Activated CD4-positive, alpha-beta T cell treated with anti-CD3 and anti-CD28 coated beads for 36 hours (primary cell): ENCODE measurements at regions not wholly inside any gene's neighbourhood (a gene's known extent, or its start where the extent isn't known, plus 50 kb on each side); places are given as distances from the start of the nearest gene placed in this dataset.

Source experiments
- ATAC-seq: fragments of 200-7000 bp; cut with Tn5 transposase; one replicate; pipeline ENCODE4 v1.10.0; 2021; ENCODE audit warnings: mild to moderate bottlenecking, moderate library complexity
- CTCF ChIA-PET: fragments of 350-600 bp; sonication (Branson Sonifier 250); formaldehyde crosslinking; loops from one replicate; lab custom pipeline; 2021; ENCODE audit warnings: antibody characterized with exemption; lab: Charles Lee
- POLR2A ChIA-PET: fragments of 350-600 bp; sonication (Branson Sonifier 250); formaldehyde crosslinking; loops from one replicate; lab custom pipeline; 2021; ENCODE audit warnings: antibody characterized with exemption, inconsistent platforms; lab: Charles Lee
- DNase-seq: peaks from one replicate; pipeline ENCODE4 v3.0.0-alpha.2; 2020
- H3K27ac Mint-ChIP-seq: one replicate; pipeline ENCODE4 v1.8.0; 2021; ENCODE audit warnings: mixed read lengths
- H3K27me3 Mint-ChIP-seq: one replicate; pipeline ENCODE4 v1.8.0; 2021; ENCODE audit warnings: mixed read lengths
- H3K36me3 Mint-ChIP-seq: one replicate; pipeline ENCODE4 v1.8.0; 2021; ENCODE audit warnings: low read depth, mixed read lengths
- H3K4me1 Mint-ChIP-seq: one replicate; pipeline ENCODE4 v1.8.0; 2021; ENCODE audit warnings: mixed read lengths
- H3K4me3 Mint-ChIP-seq: one replicate; pipeline ENCODE4 v1.8.0; 2021; ENCODE audit warnings: mild to moderate bottlenecking, moderate library complexity, mixed read lengths
- H3K9me3 Mint-ChIP-seq: one replicate; pipeline ENCODE4 v1.8.0; 2021; ENCODE audit warnings: low read depth, mixed read lengths
- intact Hi-C, 2 experiments: fragments of 100-400 bp; cut with DNase I in 1 of 2; cut with micrococcal nuclease in 1 of 2; formaldehyde crosslinking; loops; one replicate each; pipeline versions ENCODE4 v1.14.2 to v1.15.1; 2022 to 2024; cut with DNase I, micrococcal nuclease

DNA sequence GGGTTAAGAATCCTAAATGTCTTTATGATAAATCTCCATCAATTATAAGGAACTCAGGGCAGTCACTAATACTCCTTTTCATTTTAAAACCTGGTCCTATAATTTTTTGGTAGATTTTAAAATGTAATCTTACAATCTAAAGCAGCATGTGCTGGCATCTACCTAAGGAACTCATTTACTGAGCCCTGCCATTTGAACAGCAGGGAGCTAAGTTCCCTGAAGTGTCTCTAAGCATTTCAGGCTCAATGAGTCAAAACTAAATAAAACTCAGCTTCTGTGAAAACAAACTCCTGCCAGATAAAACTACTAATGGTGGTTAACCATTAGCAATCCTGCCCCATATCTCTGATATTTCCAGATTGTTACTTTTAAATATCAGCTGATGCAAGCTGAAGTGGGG lies 1371.8 kb upstream of the PRMT6 start:
- no peak for DNase-seq
- no peak for ATAC-seq
- Mint-ChIP-seq H3K4me1 (no peaks in the 10 kb centered on the region), H3K4me3 (no peak overlapping the region), H3K27ac (no peak overlapping the region), H3K9me3 (no peaks in the 10 kb centered on the region), H3K36me3 (no peaks in the 10 kb centered on the region), H3K27me3 (no peaks in the 10 kb centered on the region)
- CTCF ChIA-PET, result no interaction called here
- POLR2A ChIA-PET, result no interaction called here
- intact Hi-C loops, result no loop called here

GRCh38 chr1:105686026-105686425 lies 1370.4 kb upstream of the PRMT6 start:
- DNase-seq, result no peak
- no peak for ATAC-seq
- POLR2A ChIA-PET, result no interaction called here
- H3K4me3 Mint-ChIP-seq, result no peak overlapping the region
- no peaks in the 10 kb centered on the region for H3K9me3 Mint-ChIP-seq
- H3K36me3 Mint-ChIP-seq, result no peaks in the 10 kb centered on the region
- intact Hi-C loops, result no loop called here
- no peak overlapping the region for H3K27ac Mint-ChIP-seq
- no peaks in the 10 kb centered on the region for H3K27me3 Mint-ChIP-seq
- CTCF ChIA-PET, result no interaction called here
- H3K4me1 Mint-ChIP-seq, result no peaks in the 10 kb centered on the region

GRCh38 chr1:105686874-105687690 lies 1369.4 kb upstream of the PRMT6 start:
- intact Hi-C loops, result no loop called here
- Mint-ChIP-seq H3K36me3 (no peaks in the 10 kb centered on the region), H3K4me1 (no peaks in the 10 kb centered on the region), H3K27me3 (no peaks in the 10 kb centered on the region), H3K27ac (no peak overlapping the region), H3K4me3 (no peak overlapping the region), H3K9me3 (no peaks in the 10 kb centered on the region)
- ChIA-PET CTCF (interaction anchor here (0.6 kb wide), 1 partner anchor 170 kb away, joined by 3 read pairs; no protein-coding TSS in a partner anchor), POLR2A (no interaction called here)
- no peak for ATAC-seq
- DNase-seq, result no peak

- Mint-ChIP-seq H3K4me1 (no peaks in the 10 kb centered on the region), H3K36me3 (no peaks in the 10 kb centered on the region), H3K27me3 (no peaks in the 10 kb centered on the region), H3K9me3 (peaks cover 19% of the 10 kb centered on the region), H3K4me3 (no peak overlapping the region), H3K27ac (no peak overlapping the region)
- POLR2A ChIA-PET, result no interaction called here
- DNase-seq (no peak), ATAC-seq (no peak)
- intact Hi-C loops, result no loop called here
- CTCF ChIA-PET, result no interaction called here
These were observed 1355.8 kb upstream of the PRMT6 start for GRCh38 chr1:105700723-105701122.

DNA sequence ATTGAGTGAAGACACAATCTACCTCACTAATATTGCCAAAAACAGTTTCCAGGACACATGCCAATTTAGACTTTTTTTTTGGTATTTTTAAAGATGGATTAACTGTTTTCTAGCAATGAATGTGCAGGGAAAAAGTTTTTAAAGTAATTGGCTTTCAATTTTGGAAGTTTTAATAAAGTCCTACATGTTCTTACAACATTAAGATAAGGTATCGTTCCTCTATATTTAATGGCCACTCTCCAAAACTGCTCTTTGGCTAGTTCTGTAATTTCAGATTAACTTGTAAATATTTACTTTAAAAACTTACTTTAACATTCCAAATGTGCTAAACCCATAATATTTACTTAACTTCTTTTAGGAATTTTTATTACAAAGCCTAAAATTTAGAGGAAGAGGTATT lies 1332.2 kb upstream of the PRMT6 start:
- Mint-ChIP-seq H3K4me3 (no peak overlapping the region), H3K9me3 (peaks cover 2% of the 10 kb centered on the region), H3K4me1 (no peaks in the 10 kb centered on the region), H3K27ac (no peak overlapping the region), H3K36me3 (no peaks in the 10 kb centered on the region), H3K27me3 (no peaks in the 10 kb centered on the region)
- ChIA-PET CTCF (no interaction called here), POLR2A (no interaction called here)
- ATAC-seq, result no peak
- no peak for DNase-seq
- intact Hi-C loops, result no loop called here

- Mint-ChIP-seq H3K4me1 (no peaks in the 10 kb centered on the region), H3K36me3 (no peaks in the 10 kb centered on the region), H3K27me3 (no peaks in the 10 kb centered on the region), H3K9me3 (peaks cover 9% of the 10 kb centered on the region), H3K4me3 (no peak overlapping the region), H3K27ac (no peak overlapping the region)
- DNase-seq (no peak), ATAC-seq (no peak)
- ChIA-PET POLR2A (no interaction called here), CTCF (no interaction called here)
- intact Hi-C loops, result no loop called here
These were observed 1325.8 kb upstream of the PRMT6 start for GRCh38 chr1:105730701-105731100.

- H3K9me3 Mint-ChIP-seq, result peaks cover 14% of the 10 kb centered on the region
- H3K36me3 Mint-ChIP-seq, result no peaks in the 10 kb centered on the region
- ATAC-seq, result no peak
- no peaks in the 10 kb centered on the region for H3K27me3 Mint-ChIP-seq
- ChIA-PET CTCF (no interaction called here), POLR2A (no interaction called here)
- H3K4me1 Mint-ChIP-seq, result no peaks in the 10 kb centered on the region
- H3K27ac Mint-ChIP-seq, result no peak overlapping the region
- intact Hi-C loops, result no loop called here
- no peak overlapping the region for H3K4me3 Mint-ChIP-seq
- DNase-seq, result no peak
These were observed 1320.1 kb upstream of the PRMT6 start for GRCh38 chr1:105736349-105736748.

- ChIA-PET POLR2A (no interaction called here), CTCF (no interaction called here)
- intact Hi-C loops, result no loop called here
- Mint-ChIP-seq H3K27ac (no peak overlapping the region), H3K4me3 (no peak overlapping the region), H3K4me1 (no peaks in the 10 kb centered on the region), H3K27me3 (no peaks in the 10 kb centered on the region), H3K36me3 (no peaks in the 10 kb centered on the region), H3K9me3 (peaks cover 8% of the 10 kb centered on the region)
- DNase-seq (no peak), ATAC-seq (no peak)
These were observed 1276.7 kb upstream of the PRMT6 start for GRCh38 chr1:105779727-105780126.

DNA sequence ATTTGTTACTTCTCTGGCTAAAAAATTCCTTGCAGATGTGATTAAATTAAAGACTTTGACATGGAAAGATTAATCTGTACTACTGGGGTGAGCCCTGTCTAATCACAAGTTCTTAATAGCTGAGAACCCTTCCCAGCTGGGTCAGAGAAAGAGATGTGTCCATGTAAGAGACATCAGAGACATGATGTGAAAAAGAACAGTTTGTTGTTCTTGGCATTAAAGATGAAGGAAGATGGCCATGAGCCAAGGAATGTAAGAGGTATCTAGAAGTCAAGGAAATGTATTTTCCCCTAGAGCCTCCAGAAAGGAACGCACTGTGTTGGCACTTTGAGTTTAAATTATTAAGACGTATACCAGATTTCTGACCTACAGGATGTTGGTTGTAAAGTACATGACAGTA lies 1271.5 kb upstream of the PRMT6 start:
- Mint-ChIP-seq H3K27ac (no peak overlapping the region), H3K36me3 (no peaks in the 10 kb centered on the region), H3K4me1 (no peaks in the 10 kb centered on the region), H3K4me3 (no peak overlapping the region), H3K27me3 (no peaks in the 10 kb centered on the region), H3K9me3 (peaks cover 2% of the 10 kb centered on the region)
- intact Hi-C loops, result no loop called here
- CTCF ChIA-PET, result no interaction called here
- ATAC-seq (no peak), DNase-seq (no peak)
- POLR2A ChIA-PET, result no interaction called here

DNA sequence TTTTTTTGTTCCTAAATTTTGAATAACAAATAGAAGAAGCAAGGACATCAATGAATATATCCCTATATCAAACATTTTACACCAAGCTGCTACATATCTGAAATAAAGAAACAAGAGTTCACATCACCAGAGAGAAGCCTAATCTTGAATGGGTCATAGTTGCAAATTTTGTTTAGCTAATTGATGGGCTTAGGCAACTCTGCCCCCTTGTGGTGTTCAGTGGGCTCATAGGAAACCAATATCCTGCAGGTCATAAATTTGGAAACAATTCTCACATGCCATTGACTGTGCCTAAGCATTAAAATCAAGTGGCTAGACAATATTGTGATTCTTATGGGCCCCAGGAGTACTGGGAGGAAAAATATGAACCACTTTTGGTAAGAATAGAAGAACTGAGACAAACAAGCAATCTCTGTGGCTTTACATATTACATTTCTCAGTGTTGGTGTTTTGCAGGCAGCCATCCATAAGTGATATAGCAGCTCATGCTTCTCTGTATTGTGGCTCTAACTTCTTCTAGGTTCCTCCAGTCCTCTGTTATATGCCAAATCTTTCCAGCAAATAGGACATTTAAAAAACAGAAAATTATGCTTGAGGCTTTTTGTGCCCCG lies 1262.8 kb upstream of the PRMT6 start:
- no peaks in the 10 kb centered on the region for H3K4me1 Mint-ChIP-seq
- intact Hi-C loops, result loop anchor here (5.0 to 10.0 kb wide), 3 partner anchors 1009 to 1149 kb away; no protein-coding TSS in a partner anchor
- peaks cover 3% of the 10 kb centered on the region for H3K9me3 Mint-ChIP-seq
- no peaks in the 10 kb centered on the region for H3K27me3 Mint-ChIP-seq
- H3K36me3 Mint-ChIP-seq, result no peaks in the 10 kb centered on the region
- ChIA-PET CTCF (interaction anchor here (0.7 to 1.0 kb wide), 2 partner anchors 179 to 1013 kb away, joined by 3 to 4 read pairs; no protein-coding TSS in a partner anchor), POLR2A (no interaction called here)
- no peak for ATAC-seq
- H3K27ac Mint-ChIP-seq, result no peak overlapping the region
- peak; percentile 50 for DNase-seq
- no peak overlapping the region for H3K4me3 Mint-ChIP-seq

GRCh38 chr1:105795741-105796140 lies 1260.7 kb upstream of the PRMT6 start:
- H3K27me3 Mint-ChIP-seq, result no peaks in the 10 kb centered on the region
- CTCF ChIA-PET, result no interaction called here
- POLR2A ChIA-PET, result no interaction called here

DNA sequence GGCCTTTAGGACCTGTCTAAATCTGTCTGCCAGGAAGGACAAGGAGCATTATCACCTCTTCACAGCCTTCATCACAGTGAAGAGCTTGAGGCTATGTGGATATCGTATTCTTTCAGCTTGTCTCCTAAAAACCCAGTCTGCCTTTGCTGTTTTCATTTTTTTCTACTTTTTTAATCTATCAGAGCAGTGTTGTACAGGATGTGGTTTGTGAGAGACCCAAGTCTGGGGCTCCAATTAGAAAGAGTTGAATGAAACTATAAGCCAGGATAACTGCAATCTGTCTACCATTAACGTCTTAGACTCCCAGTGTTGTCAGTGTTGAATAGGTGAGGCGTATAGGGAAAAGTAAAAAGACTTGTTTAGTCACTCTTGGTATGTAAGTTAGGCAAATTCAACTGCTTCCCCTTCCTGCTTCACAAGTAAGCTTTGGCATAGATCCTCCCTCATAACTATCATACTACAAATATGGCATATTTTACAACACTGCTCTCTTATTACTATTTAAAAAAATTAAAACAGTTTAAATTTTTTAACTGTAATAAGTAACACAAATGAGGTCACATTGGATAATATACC lies 1225.8 kb upstream of the PRMT6 start:
- Mint-ChIP-seq H3K4me1 (no peaks in the 10 kb centered on the region), H3K36me3 (no peaks in the 10 kb centered on the region), H3K27ac (no peak overlapping the region), H3K27me3 (no peaks in the 10 kb centered on the region), H3K9me3 (peaks cover 12% of the 10 kb centered on the region), H3K4me3 (no peak overlapping the region)
- ATAC-seq, result no peak
- CTCF ChIA-PET, result no interaction called here
- intact Hi-C loops, result no loop called here
- POLR2A ChIA-PET, result no interaction called here
- DNase-seq, result no peak

More at GRCh38 chr1:105795741-105796140, 1260.7 kb upstream of the PRMT6 start:
- H3K4me1 Mint-ChIP-seq, result no peaks in the 10 kb centered on the region
- H3K36me3 Mint-ChIP-seq, result no peaks in the 10 kb centered on the region
- intact Hi-C loops, result loop anchor here (10.0 kb wide), 2 partner anchors 1011 to 1151 kb away; no protein-coding TSS in a partner anchor
- no peak overlapping the region for H3K27ac Mint-ChIP-seq
- ATAC-seq (no peak), DNase-seq (no peak)
- H3K4me3 Mint-ChIP-seq, result no peak overlapping the region
- H3K9me3 Mint-ChIP-seq, result peaks cover 5% of the 10 kb centered on the region
